HG02623 (cell line): ENCODE measurements at regions not wholly inside any gene's neighbourhood (a gene's known extent, or its start where the extent isn't known, plus 50 kb on each side); places are given as distances from the start of the nearest gene placed in this dataset.

Experiments used
- ATAC-seq: cut with Tn5 transposase; IDR thresholded peaks from one replicate; pipeline ENCODE4 v1.9.1; 2021; ENCODE audit warnings: moderate library complexity; ENCODE audit not compliant: unreplicated experiment

DNA sequence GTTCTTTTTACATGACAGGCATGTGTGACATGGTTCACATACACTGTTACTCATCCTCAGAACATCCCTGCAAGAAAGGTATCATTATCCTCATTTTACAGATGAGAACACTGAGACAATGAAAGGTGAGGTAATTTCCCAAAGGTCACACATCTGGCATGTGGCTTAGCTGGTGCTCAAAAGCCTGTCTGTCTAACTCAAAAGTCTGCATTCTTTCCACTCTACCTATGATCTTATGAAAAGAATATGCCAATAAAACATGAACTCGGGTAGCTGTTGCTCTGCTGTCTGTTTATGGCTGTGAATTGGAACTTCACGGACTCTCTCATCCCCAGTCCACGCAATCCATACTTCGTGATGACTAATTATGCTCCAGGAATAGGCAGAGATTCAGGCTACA lies 79.0 kb upstream of the ODAD2 start:
- no peak for ATAC-seq

DNA sequence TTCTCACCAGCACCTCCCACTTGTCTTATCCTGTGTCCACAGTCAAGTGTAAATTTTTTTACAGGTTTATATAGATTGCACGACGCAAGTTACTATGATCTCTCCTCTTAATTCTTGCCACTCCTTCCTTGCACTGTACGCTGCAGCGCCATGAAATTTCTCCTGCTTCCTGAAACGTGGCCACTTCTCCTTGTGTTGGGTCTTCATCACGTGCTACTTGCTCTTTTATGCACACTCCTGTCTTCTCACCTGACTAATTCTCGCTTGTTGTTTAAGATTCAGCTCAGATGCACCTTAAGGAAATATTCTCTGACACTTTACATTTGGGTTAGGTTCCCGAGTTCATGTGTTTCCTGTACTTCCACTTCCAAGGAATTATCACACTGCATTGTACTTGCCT lies 76.5 kb upstream of the ODAD2 start:
- no peak for ATAC-seq

DNA sequence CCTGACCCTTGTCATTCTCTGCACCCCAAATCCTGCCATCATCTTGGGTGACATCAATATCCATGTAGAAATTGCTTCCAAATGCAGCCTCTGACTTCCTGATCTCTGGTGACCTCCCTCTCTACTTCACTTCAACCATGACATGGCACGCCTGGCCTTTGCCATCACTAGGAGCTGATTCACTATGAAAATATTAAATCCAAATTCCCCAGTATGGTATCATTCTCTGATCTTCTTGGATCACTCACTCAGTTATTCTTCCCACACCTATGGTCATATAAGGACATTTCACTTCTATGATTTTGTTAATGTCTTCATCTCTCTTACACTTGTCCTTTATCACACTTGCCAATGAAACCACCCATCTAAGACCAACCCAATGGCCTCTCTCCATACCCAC lies 73.7 kb upstream of the ODAD2 start:
- ATAC-seq: no peak

DNA sequence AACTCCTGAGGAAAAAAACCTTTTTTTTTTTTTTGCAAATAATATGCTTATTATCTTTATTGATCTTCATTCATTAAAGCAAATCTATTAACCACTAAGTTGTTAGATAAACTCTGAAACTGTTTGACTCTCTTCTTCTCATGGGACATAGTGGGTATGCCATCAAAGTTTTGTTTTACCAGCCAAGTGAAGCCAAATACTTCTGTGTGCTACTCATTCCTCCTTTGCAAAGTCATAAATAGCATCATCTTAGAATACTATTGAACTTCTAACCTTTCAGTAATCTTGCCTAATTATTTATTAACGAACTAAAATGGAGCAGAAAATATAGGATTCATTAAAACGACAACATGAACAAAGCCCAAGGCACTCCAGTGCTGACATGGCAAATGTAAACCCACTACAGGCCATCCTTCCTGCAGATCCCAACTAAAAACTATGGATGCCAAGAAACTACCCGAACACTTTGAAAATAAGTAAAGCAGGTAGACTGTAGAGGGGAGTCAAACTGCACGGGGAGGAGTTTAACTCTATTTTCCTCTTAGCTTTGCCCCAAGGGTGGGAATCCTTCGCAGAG lies 61.2 kb upstream of the ODAD2 start:
- no peak for ATAC-seq

DNA sequence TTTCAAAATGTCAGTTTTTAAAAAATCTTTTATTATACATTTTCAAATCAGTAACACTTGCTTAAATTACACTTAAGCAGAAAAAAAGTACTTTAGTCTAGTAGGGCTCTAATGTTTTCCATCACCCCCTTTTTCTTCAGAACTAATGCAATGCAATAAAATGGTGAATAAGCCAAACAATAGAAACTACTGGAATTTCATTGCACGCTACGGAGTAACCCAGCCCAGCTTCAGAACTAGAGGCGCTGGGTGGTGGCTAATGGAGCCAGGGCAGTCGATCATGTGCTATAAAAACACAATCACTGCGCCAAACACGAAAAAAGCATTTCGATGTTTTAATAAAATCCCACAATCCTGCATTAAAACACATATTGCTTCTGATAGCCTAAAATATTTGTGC lies 59.9 kb upstream of the ODAD2 start:
- no peak for ATAC-seq

DNA sequence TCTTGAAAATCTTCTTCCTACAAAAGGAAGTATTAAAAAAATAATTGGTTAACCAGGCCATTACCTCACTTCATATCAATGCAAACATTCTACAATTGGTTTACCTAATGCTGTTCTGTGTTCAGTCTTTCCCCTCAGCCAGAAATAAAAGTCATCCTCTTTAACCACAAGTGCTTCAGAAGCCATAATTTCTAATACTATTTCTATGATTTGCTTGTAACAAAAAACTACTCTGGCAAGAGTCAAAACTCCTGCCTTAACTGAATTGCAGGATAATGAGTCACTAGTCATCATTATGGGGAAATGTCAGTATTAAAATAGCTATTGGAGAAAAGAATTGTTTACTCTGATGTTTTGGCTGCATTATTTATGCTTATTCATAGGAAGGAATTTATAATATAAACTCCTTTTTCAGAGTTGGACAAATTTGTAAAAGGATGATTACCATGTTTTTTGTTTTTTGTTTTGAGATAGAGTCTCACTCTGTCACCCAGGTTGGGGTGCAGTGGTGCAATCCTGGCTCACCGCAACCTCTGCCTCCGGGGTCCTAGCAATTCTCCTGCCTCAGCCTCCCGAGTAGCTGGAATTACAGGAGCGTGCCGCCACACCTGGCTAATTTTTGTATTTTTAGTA lies 55.5 kb upstream of the ODAD2 start:
- no peak for ATAC-seq

DNA sequence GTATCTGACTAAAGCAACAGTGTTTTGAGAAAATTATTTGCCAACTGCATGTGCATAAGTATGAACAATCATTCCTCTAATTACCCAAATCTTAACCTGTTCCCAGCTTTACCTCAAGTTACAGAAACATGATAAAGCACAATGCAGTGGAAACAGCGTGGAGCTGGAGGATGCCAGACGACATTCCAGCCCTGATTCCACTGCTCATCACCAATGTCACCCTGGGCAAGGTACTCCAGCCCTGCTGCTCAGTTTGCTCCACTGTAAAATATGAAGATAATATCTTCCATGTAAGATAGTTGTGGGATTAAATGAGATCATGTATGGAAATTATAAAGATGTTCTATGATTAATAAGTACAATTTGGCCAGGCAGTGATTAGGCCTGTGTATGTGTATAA lies 50.4 kb upstream of the ODAD2 start:
- no peak for ATAC-seq
